ENCODE measurements at regions not wholly inside any gene's neighbourhood (a gene's known extent, or its start where the extent isn't known, plus 50 kb on each side); places are given as distances from the start of the nearest gene placed in this dataset.

GRCh38 chr10:64463406-64463805 lies 942.2 kb downstream of the REEP3 start:
- H3K79me2 ChIP-seq: no peaks in the 10 kb centered on the region
- no peaks in the 10 kb centered on the region for H3K9me2 ChIP-seq (replicated peaks; ENCODE audit: insufficient read depth)
- no peak for TF ChIP-seq CTCF (IDR thresholded peaks at IDR 0.05; ENCODE audit: poor library complexity)
- no peak for TF ChIP-seq EZH2 (IDR thresholded peaks at IDR 0.05; ENCODE audit: borderline replicate concordance)
- no peak for TF ChIP-seq EZH2phosphoT487 (IDR thresholded peaks at IDR 0.05; ENCODE audit: low read depth, severe bottlenecking, unreplicated experiment)
- H2AFZ ChIP-seq: no peak overlapping the region
- 80% methylated on average over 1 of the region's 1 CpG for WGBS (ENCODE audit: low lambda C conversion rate, missing lambda C conversion rate)
- no peaks in the 10 kb centered on the region for H3K9me3 ChIP-seq (ENCODE audit: low read depth)
- H4K20me1 ChIP-seq (ENCODE audit: insufficient read depth, poor library complexity, severe bottlenecking): no peaks in the 10 kb centered on the region
- DNase-seq (ENCODE audit: low spot score): no peak
- no peak overlapping the region for H3K4me3 ChIP-seq
- H3K27me3 ChIP-seq: no peaks in the 10 kb centered on the region
- no peak overlapping the region for H3K4me2 ChIP-seq
- no peaks in the 10 kb centered on the region for H3K4me1 ChIP-seq (ENCODE audit: insufficient read depth)
- H3K27ac ChIP-seq: no peak overlapping the region
- H3K36me3 ChIP-seq (replicated peaks; ENCODE audit: insufficient read depth, low read depth): no peaks in the 10 kb centered on the region

- no peak overlapping the region for H2AFZ ChIP-seq
- H4K20me1 ChIP-seq (ENCODE audit: insufficient read depth, poor library complexity, severe bottlenecking): no peaks in the 10 kb centered on the region
- no peak for DNase-seq (ENCODE audit: low spot score)
- H3K36me3 ChIP-seq (replicated peaks; ENCODE audit: insufficient read depth, low read depth): no peaks in the 10 kb centered on the region
- H3K4me2 ChIP-seq: no peak overlapping the region
- H3K4me3 ChIP-seq: no peak overlapping the region
- WGBS (ENCODE audit: low lambda C conversion rate, missing lambda C conversion rate): 77% methylated on average over 2 of the region's 2 CpGs
- no peaks in the 10 kb centered on the region for H3K79me2 ChIP-seq
- no peak overlapping the region for H3K27ac ChIP-seq
- H3K27me3 ChIP-seq: no peaks in the 10 kb centered on the region
- no peak for TF ChIP-seq EZH2 (IDR thresholded peaks at IDR 0.05; ENCODE audit: borderline replicate concordance)
- no peak for TF ChIP-seq CTCF (IDR thresholded peaks at IDR 0.05; ENCODE audit: poor library complexity)
- TF ChIP-seq EZH2phosphoT487 (IDR thresholded peaks at IDR 0.05; ENCODE audit: low read depth, severe bottlenecking, unreplicated experiment): no peak
- H3K9me2 ChIP-seq (replicated peaks; ENCODE audit: insufficient read depth): no peaks in the 10 kb centered on the region
- no peaks in the 10 kb centered on the region for H3K4me1 ChIP-seq (ENCODE audit: insufficient read depth)
- no peaks in the 10 kb centered on the region for H3K9me3 ChIP-seq (ENCODE audit: low read depth)
Measured at GRCh38 chr10:64465653-64466052, 944.5 kb downstream of the REEP3 start.

GRCh38 chr10:64468219-64468618 lies 947.0 kb downstream of the REEP3 start:
- no peaks in the 10 kb centered on the region for H4K20me1 ChIP-seq (ENCODE audit: insufficient read depth, poor library complexity, severe bottlenecking)
- no peaks in the 10 kb centered on the region for H3K79me2 ChIP-seq
- H3K9me2 ChIP-seq (replicated peaks; ENCODE audit: insufficient read depth): no peaks in the 10 kb centered on the region
- H3K4me1 ChIP-seq (ENCODE audit: insufficient read depth): no peaks in the 10 kb centered on the region
- DNase-seq (ENCODE audit: low spot score): no peak
- H3K4me3 ChIP-seq: no peak overlapping the region
- H2AFZ ChIP-seq: no peak overlapping the region
- H3K36me3 ChIP-seq (replicated peaks; ENCODE audit: insufficient read depth, low read depth): no peaks in the 10 kb centered on the region
- H3K27ac ChIP-seq: no peak overlapping the region
- WGBS (ENCODE audit: low lambda C conversion rate, missing lambda C conversion rate): 86% methylated on average over 2 of the region's 2 CpGs
- TF ChIP-seq EZH2 (IDR thresholded peaks at IDR 0.05; ENCODE audit: borderline replicate concordance) (no peak), CTCF (IDR thresholded peaks at IDR 0.05; ENCODE audit: poor library complexity) (no peak), EZH2phosphoT487 (IDR thresholded peaks at IDR 0.05; ENCODE audit: low read depth, severe bottlenecking, unreplicated experiment) (no peak)
- no peaks in the 10 kb centered on the region for H3K9me3 ChIP-seq (ENCODE audit: low read depth)
- no peaks in the 10 kb centered on the region for H3K27me3 ChIP-seq
- H3K4me2 ChIP-seq: no peak overlapping the region

- Histone ChIP-seq H3K4me2 (no peak overlapping the region), H3K27me3 (no peaks in the 10 kb centered on the region), H3K4me1 (ENCODE audit: insufficient read depth) (no peaks in the 10 kb centered on the region), H4K20me1 (ENCODE audit: insufficient read depth, poor library complexity, severe bottlenecking) (no peaks in the 10 kb centered on the region), H3K36me3 (replicated peaks; ENCODE audit: insufficient read depth, low read depth) (no peaks in the 10 kb centered on the region), H3K27ac (no peak overlapping the region), H3K9me3 (ENCODE audit: low read depth) (no peaks in the 10 kb centered on the region), H2AFZ (no peak overlapping the region), H3K79me2 (no peaks in the 10 kb centered on the region), H3K4me3 (no peak overlapping the region), H3K9me2 (replicated peaks; ENCODE audit: insufficient read depth) (no peaks in the 10 kb centered on the region)
- TF ChIP-seq EZH2phosphoT487 (IDR thresholded peaks at IDR 0.05; ENCODE audit: low read depth, severe bottlenecking, unreplicated experiment): no peak
- no peak for TF ChIP-seq EZH2 (IDR thresholded peaks at IDR 0.05; ENCODE audit: borderline replicate concordance)
- no peak for TF ChIP-seq CTCF (IDR thresholded peaks at IDR 0.05; ENCODE audit: poor library complexity)
- DNase-seq (ENCODE audit: low spot score): no peak
Measured at GRCh38 chr10:64476506-64476905, 955.3 kb downstream of the REEP3 start.

Data from hepatocyte (in vitro differentiated cells).